NCI-H2196 (cell line): ENCODE measurements at regions not wholly inside any gene's neighbourhood (a gene's known extent, or its start where the extent isn't known, plus 50 kb on each side); places are given as distances from the start of the nearest gene placed in this dataset.
"Not testable (repeated sequence)": the region's sequence is repeated elsewhere in the genome, so short reads cannot be mapped to it uniquely, and the experiment has no call there.

Source experiments
- DNase-seq: peaks from one replicate; lab custom pipeline; 2025; ENCODE audit not compliant: unreplicated experiment; lab: John Stamatoyannopoulos, UW

DNA sequence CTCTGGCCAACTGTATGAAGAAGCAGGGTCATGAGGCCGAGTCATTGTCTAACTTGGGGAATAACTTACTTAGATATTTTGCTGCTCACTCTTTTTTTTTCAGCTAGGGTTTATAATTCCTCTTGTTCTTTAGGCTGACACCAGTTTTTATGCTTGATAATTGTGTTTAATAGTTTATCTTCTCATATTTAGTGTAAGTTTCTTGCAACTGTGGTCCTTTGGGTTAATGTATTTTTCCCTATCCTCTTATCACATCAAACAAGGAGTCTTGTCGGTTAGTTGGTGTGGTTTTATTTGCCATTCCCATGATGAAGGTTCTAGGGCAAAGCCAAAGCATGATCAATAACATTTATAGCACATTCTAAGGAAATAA, 204.6 kb downstream of the NUFIP1 start:
- no peak for DNase-seq

DNA sequence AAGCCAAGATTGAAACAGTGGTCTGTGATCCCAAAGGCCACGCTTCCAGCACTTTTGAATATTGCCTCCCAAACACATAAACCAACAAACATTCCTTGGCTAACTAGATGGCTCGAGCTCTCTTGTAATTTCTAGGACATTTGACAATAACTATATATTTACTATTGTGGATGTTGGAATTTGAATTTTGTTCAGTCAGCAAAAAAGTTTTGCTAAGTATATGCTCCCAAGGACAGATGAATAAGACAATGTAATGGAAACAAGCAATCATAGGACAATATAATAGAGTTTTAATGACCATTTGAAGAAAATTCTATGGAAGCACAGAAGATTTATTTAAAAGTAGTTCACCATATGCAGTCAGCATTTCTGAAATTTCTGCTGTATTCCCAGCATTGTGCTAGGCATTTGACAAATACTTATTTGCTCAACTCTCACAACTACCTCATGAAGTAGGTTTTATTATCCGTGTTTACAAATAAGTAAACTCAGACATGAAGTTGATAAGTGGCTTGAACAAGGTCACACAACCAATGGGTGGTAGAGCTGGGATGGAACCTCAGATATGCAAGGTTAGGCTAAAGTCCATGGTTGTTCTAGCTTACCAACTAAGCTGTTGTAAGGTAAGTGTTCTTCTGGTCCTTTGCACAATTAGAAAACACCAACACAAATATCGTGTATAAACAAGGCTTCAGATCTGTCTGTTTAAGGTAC, 205.1 kb downstream of the NUFIP1 start:
- no peak for DNase-seq

- DNase-seq, result no peak
Observed at GRCh38 chr13:44780591-44781280, 204.6 kb upstream of the TSC22D1 start.

GRCh38 chr13:44778761-44779484, 202.8 kb upstream of the TSC22D1 start:
- DNase-seq, result no peak

DNA sequence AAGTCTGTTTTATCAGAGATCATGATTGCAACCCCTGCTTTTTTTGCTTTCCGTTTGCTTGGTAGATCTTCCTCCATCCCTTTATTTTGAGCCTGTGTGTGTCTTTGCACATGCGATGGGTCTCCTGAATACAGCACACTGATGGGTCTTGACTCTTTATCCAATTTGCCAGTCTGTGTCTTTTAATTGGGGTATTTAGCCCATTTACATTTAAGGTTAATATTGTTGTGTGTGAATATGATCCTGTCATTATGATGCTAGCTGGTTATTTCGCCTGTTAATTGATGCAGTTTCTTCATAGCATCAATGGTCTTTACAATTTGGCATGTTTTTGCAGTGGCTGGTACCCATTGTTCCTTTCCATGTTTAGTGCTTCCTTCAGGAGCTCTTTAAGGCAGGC, 199.2 kb upstream of the TSC22D1 start:
- DNase-seq, result not testable (repeated sequence)

GRCh38 chr13:44770951-44771350, 194.8 kb upstream of the TSC22D1 start:
- DNase-seq, result no peak

DNA sequence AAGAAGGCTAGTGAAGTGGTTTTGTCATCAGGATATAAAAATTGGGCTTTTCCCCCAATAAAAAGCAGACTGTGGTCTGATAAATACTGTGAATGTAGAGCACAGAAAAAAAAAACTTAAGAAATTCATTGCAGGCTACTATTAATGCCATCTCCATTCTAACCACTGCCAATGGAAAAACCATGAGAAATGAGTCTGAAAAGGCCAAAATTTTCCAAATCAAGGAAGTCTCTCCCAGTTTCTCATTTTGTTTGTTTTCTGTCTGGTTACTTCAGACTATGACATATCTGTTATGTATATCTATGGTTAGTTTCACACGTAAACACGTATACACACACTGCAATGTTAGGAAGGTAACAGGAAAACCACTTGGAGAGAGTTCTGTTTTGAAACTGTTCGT, 193.6 kb upstream of the TSC22D1 start:
- no peak for DNase-seq

DNA sequence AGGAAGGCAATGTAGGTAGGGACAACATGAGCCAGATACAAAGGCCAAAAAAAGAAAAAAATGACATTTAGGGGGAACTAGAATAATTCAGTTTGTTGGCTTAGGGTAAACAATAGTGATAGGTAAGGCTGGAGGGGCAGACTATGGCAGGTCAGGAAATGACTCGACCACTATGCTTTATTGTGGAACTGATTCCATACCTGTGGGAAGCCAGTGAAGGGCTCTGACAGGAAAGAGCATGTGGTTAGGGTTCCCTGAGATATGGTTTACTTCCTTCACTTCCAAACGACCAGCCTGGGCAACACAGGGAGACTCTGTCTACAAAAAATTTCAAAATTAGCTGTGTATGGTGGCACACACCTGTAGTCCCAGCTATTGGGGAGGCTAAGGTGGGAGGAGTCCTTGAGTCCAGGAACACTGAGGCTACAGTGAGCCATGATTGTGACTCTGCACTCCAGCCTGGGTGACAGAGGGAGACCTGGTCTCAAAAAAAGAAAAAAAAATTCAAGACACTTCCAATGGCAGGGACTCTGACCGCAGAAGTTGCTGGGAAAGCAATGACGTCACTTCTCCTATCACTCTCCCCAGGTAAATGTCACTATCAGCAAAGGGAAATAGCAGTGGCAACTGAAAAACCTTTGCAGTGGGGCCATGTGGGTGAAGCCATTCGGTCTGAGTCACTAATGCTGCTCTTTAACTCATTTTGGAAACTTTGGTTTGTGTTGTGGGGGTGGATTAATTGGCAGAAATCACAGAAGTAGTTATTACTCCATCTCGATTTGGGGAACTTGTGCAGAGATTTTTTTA, 192.8 kb upstream of the TSC22D1 start:
- DNase-seq, result no peak

- DNase-seq, result no peak
Observed at GRCh38 chr13:44768239-44768638, 192.1 kb upstream of the TSC22D1 start.

DNA sequence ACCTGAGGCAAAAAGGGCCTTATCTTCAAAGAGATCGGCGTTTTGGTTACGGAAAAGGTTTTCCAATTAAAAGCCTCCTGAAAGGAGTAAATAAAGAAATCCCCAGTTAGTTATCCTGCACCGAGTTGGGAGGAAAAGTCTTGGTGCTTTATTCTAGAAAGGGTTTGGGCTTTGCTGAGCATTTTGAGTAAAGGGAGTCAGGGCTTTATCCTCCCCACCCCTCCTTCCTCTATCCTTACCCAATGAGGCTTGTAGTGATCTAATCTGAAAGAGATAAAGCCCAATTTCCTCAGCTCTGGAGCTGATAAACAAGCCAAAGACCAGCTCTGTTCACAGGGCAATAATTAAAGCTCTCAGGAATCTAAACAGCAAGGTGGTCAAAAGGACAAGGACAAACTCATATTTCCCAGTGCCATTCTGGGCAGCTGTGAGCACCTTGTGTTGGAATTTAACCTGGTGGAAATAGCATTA, 188.9 kb upstream of the TSC22D1 start:
- no peak for DNase-seq

DNA sequence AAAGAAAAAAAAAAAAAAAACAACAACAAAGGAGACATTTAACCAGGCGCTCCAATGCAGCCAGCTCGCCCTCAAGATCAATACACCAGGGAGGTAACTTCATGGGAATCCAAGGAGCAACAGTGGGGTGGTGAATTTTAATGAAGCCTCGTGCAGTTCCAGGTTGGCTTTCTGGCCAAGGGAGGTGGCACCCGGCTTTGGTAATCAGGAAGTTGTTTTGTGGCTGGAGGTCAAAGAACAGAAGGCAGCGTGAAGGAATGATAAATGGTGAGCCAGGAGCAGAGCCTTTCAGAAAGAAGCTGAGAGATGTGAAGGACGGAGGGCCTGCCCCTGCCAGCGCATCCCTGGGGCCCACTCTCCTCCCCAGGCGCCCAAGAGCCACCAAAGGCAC, 188.2 kb upstream of the TSC22D1 start:
- no peak for DNase-seq

GRCh38 chr13:44763615-44764301, 187.6 kb upstream of the TSC22D1 start:
- DNase-seq, result no peak

GRCh38 chr13:44762911-44763310, 186.8 kb upstream of the TSC22D1 start:
- no peak for DNase-seq

DNA sequence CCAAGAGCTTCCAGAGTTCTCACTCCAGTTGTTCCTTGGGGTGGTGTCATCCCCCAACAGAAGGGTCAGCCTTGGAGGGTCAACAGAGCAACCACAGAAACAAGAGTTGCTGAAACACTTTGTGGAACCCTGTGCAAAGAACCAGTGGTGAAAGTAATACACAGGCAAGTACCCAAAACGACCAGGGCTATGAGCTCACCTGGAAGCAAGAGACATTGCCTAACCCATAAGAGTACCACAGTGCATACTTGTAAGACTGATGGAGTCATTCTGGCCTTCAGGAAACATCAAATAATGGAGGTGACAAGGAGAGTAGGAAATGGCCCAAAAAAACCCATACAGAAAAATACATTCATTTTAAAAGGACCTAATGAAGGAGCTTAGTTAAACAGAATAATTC, 184.3 kb upstream of the TSC22D1 start:
- no peak for DNase-seq

DNA sequence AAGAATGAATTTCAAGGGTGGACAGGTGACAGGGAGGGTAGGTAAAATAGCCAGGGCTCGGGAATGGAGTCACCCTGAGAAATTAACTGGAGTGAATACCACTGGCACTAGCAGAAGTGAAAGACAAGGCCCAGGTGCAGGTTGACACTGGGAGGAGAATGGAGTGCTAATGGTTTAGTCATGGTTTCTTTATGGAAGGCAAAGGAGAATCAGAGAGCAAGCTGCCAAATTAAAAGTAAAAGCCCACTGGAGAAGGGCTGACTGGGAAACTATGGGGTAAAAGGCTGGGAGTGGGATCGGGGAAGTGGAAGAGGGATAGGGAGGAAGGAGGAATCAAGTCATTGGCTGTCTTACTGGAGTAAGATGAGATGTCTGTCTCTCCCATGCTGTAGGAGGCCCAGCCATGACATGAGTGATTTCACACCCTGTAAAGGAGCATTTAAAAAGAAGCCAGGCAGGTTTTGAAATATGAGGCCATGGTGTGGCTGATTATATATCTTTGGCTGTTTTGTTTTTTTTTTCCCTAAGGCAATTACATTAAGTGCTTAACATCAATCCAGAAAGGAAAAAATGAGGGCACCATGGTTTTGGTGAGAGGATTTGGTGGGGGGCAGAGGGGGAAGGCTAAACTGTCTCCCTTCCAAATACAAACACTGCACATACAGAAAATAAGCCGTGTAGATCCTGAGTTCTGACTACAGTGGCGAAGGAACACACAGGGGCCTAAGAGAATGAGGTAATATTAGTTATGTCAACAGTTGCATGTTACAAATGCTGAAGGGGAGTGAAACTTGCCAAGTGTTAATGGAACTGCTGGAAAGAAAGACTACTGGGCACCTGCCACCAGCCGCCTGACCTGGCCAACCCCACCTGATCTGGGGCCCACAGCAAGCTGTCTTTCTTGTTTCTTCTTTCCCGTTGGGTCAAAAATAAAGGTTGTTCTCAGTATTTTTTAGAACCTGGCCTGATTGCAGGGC, 183.5 kb upstream of the TSC22D1 start:
- peak; percentile 43 for DNase-seq

DNA sequence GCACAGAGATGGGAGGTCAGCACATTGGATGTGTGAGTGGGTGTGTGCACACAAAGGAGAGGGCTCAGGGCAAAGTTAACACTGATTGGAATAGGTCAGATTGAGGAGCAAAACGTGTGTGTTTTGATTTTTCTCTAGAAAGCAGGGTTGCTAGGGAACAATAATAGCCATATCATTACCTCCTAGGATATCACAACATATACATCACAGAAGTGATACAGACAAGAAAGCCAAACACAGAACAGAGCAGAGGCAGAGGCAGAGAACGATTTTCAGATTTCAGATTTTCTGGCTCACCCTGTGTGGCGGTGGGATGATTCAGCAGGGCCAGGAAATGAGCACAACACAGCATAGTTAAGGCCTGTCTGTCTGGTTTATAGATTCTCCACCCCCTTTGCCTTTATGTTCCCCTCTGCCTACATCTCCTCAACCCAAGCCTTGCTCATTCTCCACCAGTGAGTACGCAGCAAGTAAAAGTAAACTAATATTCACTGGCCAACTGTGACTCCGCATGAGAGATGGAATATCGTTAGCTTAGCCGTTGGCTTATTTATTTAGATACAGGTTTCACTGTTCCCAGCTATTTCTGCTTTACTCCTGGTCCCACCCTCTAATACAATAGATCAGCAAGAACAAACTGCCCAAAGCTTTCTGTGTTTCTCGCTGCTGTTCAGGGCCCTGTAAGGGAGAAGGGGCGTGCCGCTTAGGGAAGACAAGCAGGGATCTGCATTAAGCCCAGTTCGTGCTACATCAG, 182.7 kb upstream of the TSC22D1 start:
- peak; percentile 9 for DNase-seq

DNA sequence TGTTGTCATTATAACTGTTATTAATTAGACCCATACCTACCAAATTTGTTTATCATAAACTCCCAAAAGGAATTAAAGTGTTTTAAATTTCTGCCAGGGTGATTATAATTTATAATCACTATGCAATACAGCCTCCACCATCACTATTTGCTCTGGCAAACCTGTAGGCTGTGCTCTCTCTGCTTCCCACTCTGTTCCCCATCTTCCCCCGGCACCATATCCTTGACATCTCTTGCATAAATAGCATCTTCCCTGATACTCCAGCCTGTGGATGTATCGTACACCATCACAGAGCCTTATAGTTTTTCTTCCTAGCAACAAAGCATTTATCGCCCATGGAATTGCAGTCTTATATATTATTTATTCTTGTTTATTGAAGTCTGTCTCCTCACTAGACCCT, 181.5 kb upstream of the TSC22D1 start:
- no peak for DNase-seq

DNA sequence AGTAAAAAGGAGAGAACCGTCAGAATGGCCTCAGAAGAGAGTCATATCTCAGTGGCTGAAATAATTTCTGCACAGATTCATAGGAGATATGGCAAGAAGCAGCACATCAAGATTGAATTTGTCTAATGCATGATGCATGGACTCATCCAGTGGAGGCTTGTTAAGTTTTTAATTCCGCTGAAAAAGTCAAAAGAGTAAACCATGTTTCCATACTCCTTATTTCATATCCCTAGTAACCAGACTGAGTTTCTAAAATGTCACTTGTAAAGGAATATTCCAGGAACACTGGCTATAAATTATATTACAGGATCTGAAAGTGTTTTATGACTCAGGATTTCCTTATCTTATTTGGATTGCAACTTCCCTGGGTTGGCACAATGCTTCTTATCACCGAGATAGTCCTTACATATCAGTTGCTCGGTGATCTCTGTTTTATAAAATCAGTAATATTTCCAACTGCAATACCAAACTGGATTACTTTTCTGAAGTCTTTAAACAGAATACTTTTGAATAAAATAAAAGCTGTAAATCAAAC, 180.2 kb upstream of the TSC22D1 start:
- no peak for DNase-seq

- DNase-seq, result no peak
Observed at GRCh38 chr13:44755872-44756271, 179.7 kb upstream of the TSC22D1 start.
